NCI-H2029 treated with DMSO at 0.1 percent for 48 hours (cell line): ENCODE measurements at regions not wholly inside any gene's neighbourhood (a gene's known extent, or its start where the extent isn't known, plus 50 kb on each side); places are given as distances from the start of the nearest gene placed in this dataset.

ENCODE experiments used
- DNase-seq: peaks from one replicate; lab custom pipeline; 2025; lab: John Stamatoyannopoulos, UW

- no peak for DNase-seq
Measured at GRCh38 chr20:7637184-7637583, 303.1 kb downstream of the HAO1 start.

- no peak for DNase-seq
Measured at GRCh38 chr20:7650086-7650879, 290.0 kb downstream of the HAO1 start.

GRCh38 chr20:7654231-7654630 lies 286.0 kb downstream of the HAO1 start:
- DNase-seq, result no peak

- DNase-seq, result no peak
Measured at GRCh38 chr20:7656687-7657467, 283.4 kb downstream of the HAO1 start.

GRCh38 chr20:7657569-7657968 lies 282.7 kb downstream of the HAO1 start:
- DNase-seq, result no peak

GRCh38 chr20:7660165-7660564 lies 280.1 kb downstream of the HAO1 start:
- no peak for DNase-seq

GRCh38 chr20:7665376-7665775 lies 274.9 kb downstream of the HAO1 start:
- DNase-seq, result no peak

- no peak for DNase-seq
Measured at GRCh38 chr20:7667194-7667593, 273.1 kb downstream of the HAO1 start.

- no peak for DNase-seq
Measured at GRCh38 chr20:7672571-7672970, 267.7 kb downstream of the HAO1 start.

GRCh38 chr20:7673841-7674240 lies 266.4 kb downstream of the HAO1 start:
- DNase-seq, result no peak

- no peak for DNase-seq
Measured at GRCh38 chr20:7682916-7683315, 257.3 kb downstream of the HAO1 start.

GRCh38 chr20:7687065-7687464 lies 253.2 kb downstream of the HAO1 start:
- no peak for DNase-seq

GRCh38 chr20:7689151-7689550 lies 251.1 kb downstream of the HAO1 start:
- DNase-seq, result no peak

- DNase-seq, result no peak
Measured at GRCh38 chr20:7691647-7692269, 248.5 kb downstream of the HAO1 start.

GRCh38 chr20:7692478-7692877 lies 247.8 kb downstream of the HAO1 start:
- no peak for DNase-seq

- DNase-seq, result no peak
Measured at GRCh38 chr20:7693761-7694160, 246.5 kb downstream of the HAO1 start.

- DNase-seq, result no peak
Measured at GRCh38 chr20:7695051-7695495, 245.2 kb downstream of the HAO1 start.

- DNase-seq, result no peak
Measured at GRCh38 chr20:7695635-7696034, 244.6 kb downstream of the HAO1 start.

GRCh38 chr20:7696311-7696710 lies 243.9 kb downstream of the HAO1 start:
- DNase-seq, result no peak

- DNase-seq, result no peak
Measured at GRCh38 chr20:7702141-7702540, 238.1 kb downstream of the HAO1 start.

- peak; percentile 50 for DNase-seq
Measured at GRCh38 chr20:7703551-7703961, 236.7 kb downstream of the HAO1 start.

GRCh38 chr20:7703996-7704395 lies 236.3 kb downstream of the HAO1 start:
- DNase-seq, result no peak

- DNase-seq, result no peak
Measured at GRCh38 chr20:7708112-7708511, 232.1 kb downstream of the HAO1 start.
